DMS53 treated with DMSO at 0.1 percent for 48 hours (cell line): ENCODE measurements at regions not wholly inside any gene's neighbourhood (a gene's known extent, or its start where the extent isn't known, plus 50 kb on each side); places are given as distances from the start of the nearest gene placed in this dataset.
"Not testable (repeated sequence)": the region's sequence is repeated elsewhere in the genome, so short reads cannot be mapped to it uniquely, and the experiment has no call there.

ENCODE experiments used
- DNase-seq: peaks from one replicate; lab custom pipeline; 2025; ENCODE audit not compliant: unreplicated experiment; lab: John Stamatoyannopoulos, UW

GRCh38 chr21:14058566-14058965, 152.2 kb downstream of the LIPI start:
- DNase-seq: no peak

DNA sequence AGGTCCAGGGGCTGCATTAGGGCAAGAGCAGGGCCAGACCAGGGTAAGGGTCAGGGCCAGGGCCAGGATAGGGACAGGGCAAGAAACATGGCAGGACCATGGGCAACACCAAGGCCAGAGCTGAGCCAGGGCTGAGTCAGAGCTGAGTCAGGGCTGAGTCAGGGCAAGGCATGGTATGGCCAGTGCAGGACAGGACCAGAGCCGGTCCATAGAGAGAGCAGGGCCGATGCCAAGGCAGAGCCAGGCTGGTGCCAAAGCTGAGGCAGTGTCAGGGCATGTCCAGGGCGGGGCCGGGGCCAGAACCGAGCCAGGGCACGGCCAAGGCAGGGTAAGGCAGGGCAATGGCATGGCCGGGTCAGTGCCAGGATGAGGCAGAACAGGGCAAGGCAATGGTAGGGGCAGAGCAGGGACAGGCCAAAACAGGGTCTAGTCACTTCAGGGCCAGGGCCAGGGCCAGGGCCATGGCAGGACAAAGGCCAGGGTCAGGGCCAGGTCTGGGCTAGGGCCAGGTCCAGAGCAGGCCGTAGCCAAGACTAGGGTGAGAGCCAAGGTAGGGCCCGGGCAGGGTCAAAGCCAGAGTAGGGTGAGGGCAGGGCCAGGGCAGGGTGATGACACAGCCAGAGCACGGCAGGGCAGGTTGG, 152.8 kb downstream of the LIPI start:
- DNase-seq: not testable (repeated sequence)

DNA sequence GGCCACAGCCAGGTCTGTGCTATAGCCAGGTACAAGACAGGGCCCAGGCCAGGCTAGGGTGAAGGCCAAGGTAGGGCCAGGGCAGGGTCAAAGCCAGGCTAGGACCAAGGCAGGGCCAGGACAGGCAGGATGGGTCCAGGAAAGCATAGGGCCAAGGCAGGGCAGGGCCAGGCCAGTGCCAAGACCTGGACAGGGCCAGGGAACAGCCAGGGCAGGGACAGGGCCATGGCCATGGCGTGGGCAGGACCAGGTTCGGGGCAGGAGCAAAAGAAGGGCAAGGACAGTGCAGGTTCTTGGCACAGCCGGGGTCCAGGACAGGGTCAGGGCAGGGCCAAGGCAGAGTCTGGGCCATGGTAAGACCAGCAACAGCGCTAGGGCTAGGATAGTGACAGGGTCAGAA, 153.4 kb downstream of the LIPI start:
- no peak for DNase-seq

GRCh38 chr21:14056771-14057191, 154.0 kb downstream of the LIPI start:
- DNase-seq: no peak

DNA sequence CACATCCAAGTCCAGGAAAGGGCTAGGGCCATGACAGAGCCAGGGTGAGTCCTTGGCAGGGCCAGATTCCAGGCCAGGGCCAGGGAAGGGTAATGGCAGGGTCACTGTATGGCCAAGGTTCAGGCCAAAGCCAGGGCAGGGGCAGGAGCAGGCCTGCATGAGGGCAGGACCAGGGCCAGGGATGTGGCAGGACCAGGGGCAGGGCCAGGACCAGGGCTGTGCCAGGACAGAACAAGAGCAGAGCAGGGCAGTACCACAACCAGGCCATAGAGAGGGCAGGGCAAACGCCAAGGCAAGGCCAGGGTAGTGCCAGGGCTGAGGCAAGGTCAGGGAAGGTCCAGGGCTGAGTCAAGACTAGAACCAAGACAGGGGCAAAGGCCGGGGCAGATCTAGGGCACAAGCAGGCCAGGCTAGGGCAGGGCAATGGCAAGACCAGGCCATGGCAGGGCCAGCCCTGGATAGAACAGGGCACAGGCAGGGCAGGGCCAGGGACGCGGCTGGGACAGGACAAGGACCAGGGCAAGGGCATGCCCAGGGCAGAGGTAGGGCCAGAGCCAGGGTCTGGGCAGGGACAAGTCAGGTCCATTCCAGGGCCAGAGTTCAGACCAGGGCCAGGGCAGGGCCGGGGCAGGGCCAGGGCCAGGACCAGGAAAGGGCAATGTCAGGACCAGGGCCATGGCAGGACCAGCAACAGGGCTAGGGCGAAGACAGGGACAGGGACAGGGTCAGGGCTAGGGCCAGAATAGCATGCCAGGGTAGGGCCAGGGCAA, 154.8 kb downstream of the LIPI start:
- DNase-seq: not testable (repeated sequence)

DNA sequence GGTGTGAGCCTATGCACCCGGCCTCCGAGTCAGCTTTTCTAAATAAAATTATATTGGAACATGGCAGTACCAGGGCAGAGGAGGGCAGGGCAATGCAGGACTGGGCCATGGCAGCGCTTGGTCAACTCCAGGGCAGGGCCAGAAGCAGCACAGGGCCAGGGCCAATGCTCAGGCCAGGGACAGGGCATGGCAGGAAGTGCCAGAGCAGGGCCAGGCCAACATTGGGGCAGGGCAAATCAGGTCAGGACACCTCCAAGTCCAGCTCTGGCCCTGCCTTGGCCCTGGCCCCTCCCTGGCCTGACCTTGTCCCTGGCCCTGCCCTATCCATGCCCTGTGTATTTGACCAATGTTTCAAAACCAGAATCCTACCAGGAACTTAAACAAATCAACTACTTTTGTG, 156.1 kb downstream of the LIPI start:
- DNase-seq: no peak

DNA sequence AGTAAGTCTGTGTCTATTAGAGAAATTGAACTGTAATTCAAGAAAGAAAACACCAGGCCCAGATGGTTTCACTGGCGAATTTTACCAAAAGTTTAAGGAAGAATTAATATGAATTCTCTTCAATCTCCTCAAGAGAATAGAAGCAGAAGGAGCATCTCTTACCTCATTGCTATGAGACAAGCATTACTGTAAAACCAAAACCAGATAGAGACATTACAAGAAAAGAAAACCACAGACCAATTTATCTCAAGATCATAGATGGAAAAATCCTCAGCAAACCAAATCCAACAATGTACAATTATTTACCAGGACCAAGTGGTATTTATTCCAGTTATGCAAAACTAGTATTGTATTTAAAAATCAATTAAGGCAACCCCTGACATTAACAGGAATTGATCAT, 160.6 kb downstream of the LIPI start:
- DNase-seq: no peak

- DNase-seq: no peak
Observed at GRCh38 chr21:14046401-14046800, 164.4 kb downstream of the LIPI start.

- no peak for DNase-seq
Observed at GRCh38 chr21:14040386-14040785, 170.4 kb downstream of the LIPI start.

DNA sequence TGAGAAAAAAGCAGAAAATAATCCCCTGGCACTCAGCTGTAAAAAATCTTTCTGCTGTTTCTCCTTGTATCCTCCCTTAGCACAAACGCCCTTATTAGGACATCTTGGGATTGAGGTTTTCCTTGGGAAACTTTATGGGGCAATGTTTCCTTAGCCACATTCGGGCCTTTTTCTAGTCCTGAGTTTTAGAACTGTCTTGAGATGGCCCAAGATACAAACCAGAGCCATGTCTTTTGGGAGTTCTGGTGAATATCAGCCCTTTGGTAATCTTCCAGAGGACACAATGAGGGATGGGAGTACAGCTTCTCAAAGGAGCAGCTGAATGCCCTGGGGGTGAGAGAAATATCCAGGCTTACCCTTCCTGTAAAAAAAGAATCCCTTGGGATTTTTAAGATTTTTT, 182.1 kb downstream of the LIPI start:
- DNase-seq: not testable (repeated sequence)

- peak; percentile 71 for DNase-seq
Observed at GRCh38 chr21:14027235-14027869, 183.4 kb downstream of the LIPI start.

DNA sequence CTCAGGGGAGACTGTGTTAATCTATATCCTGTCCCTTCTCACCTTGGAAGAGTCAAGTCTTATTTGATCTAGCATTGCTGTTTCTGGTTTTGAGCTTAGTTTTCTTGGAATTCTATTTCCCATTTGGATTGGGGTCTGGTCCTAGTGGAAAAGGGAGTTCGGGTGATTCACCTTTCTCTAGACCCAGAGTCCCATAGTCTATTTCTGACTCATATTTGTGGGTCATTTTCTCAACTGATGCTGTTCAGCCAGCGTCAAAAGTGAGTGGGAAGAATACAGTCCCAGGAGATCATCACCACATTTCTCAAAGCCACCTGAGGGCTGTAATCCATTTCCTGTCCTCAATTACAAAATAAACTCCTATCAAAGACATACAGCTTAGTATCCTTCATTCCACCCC, 190.6 kb downstream of the LIPI start:
- not testable (repeated sequence) for DNase-seq

GRCh38 chr21:14015841-14016240, 194.9 kb downstream of the LIPI start:
- DNase-seq: not testable (repeated sequence)

DNA sequence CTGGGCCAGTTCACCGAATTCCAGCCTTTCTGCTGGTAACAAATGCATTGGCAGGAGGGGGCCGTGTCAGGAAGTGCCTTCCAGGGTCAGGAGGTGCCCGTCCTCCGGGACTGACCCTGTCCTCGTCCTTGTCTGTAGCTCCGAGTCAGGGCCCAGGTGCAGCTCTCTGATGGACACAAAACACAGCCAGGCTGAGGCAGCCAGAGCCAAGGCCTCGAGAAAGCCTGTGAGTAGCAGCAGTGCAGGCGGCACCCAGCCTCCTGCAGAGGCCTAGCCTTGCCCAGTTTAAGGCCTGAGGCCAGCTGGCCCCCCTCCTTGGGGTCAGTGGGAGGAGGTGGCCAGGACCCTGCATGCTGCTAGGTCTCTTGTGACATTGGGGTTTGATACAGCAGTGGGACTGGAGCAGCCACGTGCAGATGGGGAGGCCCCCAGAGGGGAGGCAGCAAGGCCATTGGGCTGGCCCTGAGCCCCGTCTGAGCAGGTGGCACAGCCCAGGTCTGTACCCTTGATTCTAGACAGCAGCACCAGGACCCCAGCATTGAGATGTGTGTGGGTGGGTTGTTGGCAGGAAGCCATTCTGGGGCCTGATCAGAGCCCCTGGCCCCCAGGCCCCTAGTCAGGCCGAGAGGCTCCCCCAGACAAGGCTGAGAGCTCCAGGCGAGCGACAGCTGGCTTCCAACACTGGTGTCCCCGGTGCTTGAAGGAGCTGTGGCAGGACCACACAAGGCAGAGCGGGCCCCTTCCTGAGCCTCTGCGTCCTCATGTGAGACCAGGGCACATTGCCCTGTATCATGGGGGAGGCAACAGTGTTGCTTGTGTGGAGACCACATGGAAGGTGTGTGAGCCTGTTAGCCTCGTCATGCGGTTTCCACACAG, 196.9 kb downstream of the LIPI start:
- DNase-seq: not testable (repeated sequence)

DNA sequence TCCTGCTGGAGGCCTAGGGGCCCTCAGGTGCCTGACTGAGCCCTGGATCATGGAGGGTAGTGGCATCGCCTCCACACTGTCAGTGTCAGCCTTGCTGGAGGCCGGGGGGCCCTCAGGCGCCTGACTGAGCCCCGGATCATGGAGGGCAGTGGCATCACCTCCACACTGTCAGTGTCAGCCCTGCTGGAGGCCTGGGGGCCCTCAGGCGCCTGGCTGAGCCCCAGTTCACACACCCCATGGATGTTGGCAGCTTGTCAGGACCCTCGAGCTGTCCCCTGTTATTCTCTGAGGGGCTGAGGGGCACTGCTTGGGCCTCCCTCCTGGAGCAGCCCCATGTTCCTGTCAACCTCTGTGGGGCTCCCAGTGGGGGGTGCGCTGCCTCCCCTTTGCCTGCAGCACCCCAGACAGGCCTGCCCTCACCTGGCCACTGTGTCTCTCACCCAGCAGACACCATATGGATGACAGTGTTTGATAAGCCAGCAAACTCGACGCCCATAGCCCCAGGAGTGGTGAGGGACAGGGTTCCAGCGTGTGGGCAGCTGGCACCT, 197.6 kb downstream of the LIPI start:
- DNase-seq: no peak

GRCh38 chr21:14012409-14012808, 198.3 kb downstream of the LIPI start:
- DNase-seq: no peak

- DNase-seq: not testable (repeated sequence)
Observed at GRCh38 chr21:14011751-14012150, 199.0 kb downstream of the LIPI start.

DNA sequence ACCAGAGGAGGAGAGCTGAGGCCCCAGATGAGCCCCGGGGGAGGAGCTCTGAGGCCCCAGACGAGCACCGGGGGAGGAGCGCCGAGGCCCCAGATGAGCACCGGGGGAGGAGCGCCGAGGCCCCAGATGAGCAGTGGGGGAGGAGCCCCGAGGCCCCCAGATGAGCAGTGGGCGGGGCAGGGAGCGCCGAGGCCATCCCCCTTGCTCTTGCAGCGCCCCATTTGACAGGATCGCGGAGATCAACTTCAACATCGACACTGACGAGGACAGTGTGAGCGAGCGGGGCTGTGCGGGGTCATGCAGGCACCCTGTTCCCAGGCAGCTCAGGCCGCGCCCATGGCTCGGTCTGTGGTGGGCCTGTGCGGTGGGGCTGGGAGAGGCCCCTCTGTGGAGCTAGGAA, 199.6 kb downstream of the LIPI start:
- DNase-seq: not testable (repeated sequence)

DNA sequence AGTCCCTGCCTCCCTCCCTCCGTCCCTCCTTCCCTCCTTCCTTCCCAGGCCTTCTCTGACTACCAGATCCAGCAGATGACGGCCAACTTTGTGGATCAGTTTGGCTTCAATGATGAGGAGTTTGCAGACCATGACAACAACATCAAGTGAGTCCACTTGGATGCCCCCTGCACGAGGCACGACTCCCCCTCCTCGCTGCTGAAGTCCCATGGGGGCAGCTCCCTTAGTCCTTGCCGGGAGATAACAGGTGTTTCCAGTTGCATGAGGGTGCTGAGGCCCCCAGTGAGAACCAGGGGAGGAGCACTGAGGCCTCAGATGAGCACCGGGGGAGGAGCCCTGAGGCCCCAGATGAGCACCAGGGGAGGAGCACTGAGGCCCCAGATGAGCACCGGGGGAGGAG, 200.0 kb downstream of the LIPI start:
- DNase-seq: no peak

- DNase-seq: not testable (repeated sequence)
Observed at GRCh38 chr21:14009990-14010389, 200.8 kb downstream of the LIPI start.
